HCT116 (cell line): ENCODE measurements at regions not wholly inside any gene's neighbourhood (a gene's known extent, or its start where the extent isn't known, plus 50 kb on each side); places are given as distances from the start of the nearest gene placed in this dataset.

Source experiments
- ATAC-seq: fragments of 200-7000 bp; cut with Tn5 transposase; 2 replicates; pipeline ENCODE4 v1.9.1; 2020; ENCODE audit warnings: mild to moderate bottlenecking, moderate library complexity
- BruUV-seq: library from RNA; stranded (reverse); fragments of 400-500 nt; replicated peaks from 2 replicates; lab custom pipeline; 2021; lab: Mats Ljungman, UMichigan
- CTCF ChIA-PET: fragments of 300-600 bp; sonication (Branson Sonifier 250); formaldehyde crosslinking; loops from one replicate; lab custom pipeline; 2021; ENCODE audit warnings: antibody characterized with exemption; lab: Charles Lee
- POLR2A ChIA-PET: fragments of 300-600, 350-600 bp; sonication (Branson Sonifier 250); formaldehyde crosslinking; loops from one replicate; lab custom pipeline; 2021; ENCODE audit warnings: antibody characterized with exemption; lab: Charles Lee
- RAD21 ChIA-PET, 2 experiments: fragments of 300-600 bp; sonication (Branson Sonifier 250); formaldehyde crosslinking; loops; one replicate each; lab custom pipeline; 2023; ENCODE audit warnings: low total read pairs in 2 of 2; ENCODE audit not compliant: uncharacterized antibody in 2 of 2, unreplicated experiment in 2 of 2, low non-redundant PET in 1 of 2; lab: Charles Lee
- DNase-seq: peaks from one replicate; pipeline ENCODE4 v3.0.0-alpha.2; 2010; ENCODE audit warnings: low read depth, low spot score
- H2AFZ ChIP-seq: fragments of 200-600 bp; shearing (Covaris generic), sonication (generic); 2 replicates; pipeline ENCODE4 v1.6.1; 2017; ENCODE audit warnings: low read depth, mixed run types, mixed read lengths, antibody characterized with exemption, low read length; ENCODE audit not compliant: poor library complexity, severe bottlenecking
- H3K27ac ChIP-seq: 2 replicates; pipeline ENCODE4 v1.5.1; 2012; ENCODE audit warnings: low read depth, low read length
- H3K27me3 ChIP-seq: fragments of 200-600 bp; sonication (generic); 2 replicates; pipeline ENCODE4 v1.6.1; 2016; ENCODE audit warnings: mixed run types, low read length, mixed read lengths; ENCODE audit not compliant: insufficient read depth
- H3K36me3 ChIP-seq, 2 experiments: fragments of 200-500 bp in 1 of 2; fragments of 200-600 bp in 1 of 2; sonication (Bioruptor generic) in 1 of 2; sonication (generic) in 1 of 2; 2 replicates each; pipeline versions ENCODE4 v1.5.1 to v1.6.1; 2014 to 2016; ENCODE audit warnings: low read length in 2 of 2, inconsistent platforms in 1 of 2, mixed read lengths in 1 of 2, mixed run types in 1 of 2; ENCODE audit not compliant: insufficient read depth in 2 of 2, control insufficient read depth in 1 of 2
- H3K4me1 ChIP-seq, 2 experiments: fragments of 200-600 bp in 1 of 2; sonication (generic) in 1 of 2; 2 replicates each; pipeline versions ENCODE4 v1.5.1 to v1.6.1; 2012 to 2017; ENCODE audit warnings: low read length in 2 of 2, inconsistent platforms in 1 of 2, mild to moderate bottlenecking in 1 of 2, mixed read lengths in 1 of 2, mixed run types in 1 of 2, moderate library complexity in 1 of 2; ENCODE audit not compliant: insufficient read depth in 2 of 2, control insufficient read depth in 1 of 2
- H3K4me2 ChIP-seq: fragments of 200-600 bp; sonication (generic); 2 replicates; pipeline ENCODE4 v1.6.1; 2017; ENCODE audit warnings: mixed run types, low read length, mixed read lengths
- H3K4me3 ChIP-seq, 2 experiments: fragments of 200-600 bp in 1 of 2; sonication (generic) in 1 of 2; replicated peaks in 1 of 2; 2 replicates each; pipeline ENCODE4 v1.5.1; 2011 to 2016; ENCODE audit warnings: low read length in 2 of 2, control low read depth in 1 of 2, low read depth in 1 of 2, mild to moderate bottlenecking in 1 of 2, mixed read lengths in 1 of 2, mixed run types in 1 of 2
- H3K79me2 ChIP-seq: fragments of 200-600 bp; sonication (generic); 2 replicates; pipeline ENCODE4 v1.6.1; 2017; ENCODE audit warnings: mild to moderate bottlenecking, mixed run types, low read length, moderate library complexity, mixed read lengths; ENCODE audit not compliant: insufficient read depth
- H3K9ac ChIP-seq: fragments of 200-600 bp; sonication (generic); 2 replicates; pipeline ENCODE4 v1.6.1; 2016; ENCODE audit warnings: low read length, mixed read lengths
- H3K9me2 ChIP-seq: fragments of 200-600 bp; sonication (generic), shearing (Covaris generic); 2 replicates; pipeline ENCODE4 v1.6.1; 2017; ENCODE audit warnings: mixed run types, mild to moderate bottlenecking, moderate library complexity; ENCODE audit not compliant: insufficient read depth
- H3K9me3 ChIP-seq, 2 experiments: fragments of 200-500 bp in 1 of 2; fragments of 200-600 bp in 1 of 2; sonication (Bioruptor generic) in 1 of 2; sonication (generic) in 1 of 2; 2 replicates each; pipeline ENCODE4 v1.6.1; 2014 to 2017; ENCODE audit warnings: low read length in 2 of 2, mixed read lengths in 2 of 2, inconsistent platforms in 1 of 2, low read depth in 1 of 2, mild to moderate bottlenecking in 1 of 2, mixed run types in 1 of 2, moderate library complexity in 1 of 2; ENCODE audit not compliant: control insufficient read depth in 1 of 2, insufficient read depth in 1 of 2
- H4K20me1 ChIP-seq: fragments of 200-600 bp; sonication (generic), shearing (Covaris generic); 2 replicates; pipeline ENCODE4 v1.6.1; 2017; ENCODE audit warnings: mixed run types, mild to moderate bottlenecking, moderate library complexity; ENCODE audit not compliant: insufficient read depth
- CBX3 ChIP-seq: IDR thresholded peaks from 2 replicates; pipeline ENCODE4 v1.6.1; 2012; ENCODE audit warnings: low read depth
- CEBPB ChIP-seq: IDR thresholded peaks from 2 replicates; pipeline ENCODE4 v1.6.1; 2012; ENCODE audit warnings: low read depth
- EGR1 ChIP-seq: IDR thresholded peaks from 2 replicates; pipeline ENCODE4 v1.6.1; 2012; ENCODE audit warnings: low read depth
- EZH2 ChIP-seq: fragments of 200-600 bp; sonication (generic); IDR thresholded peaks from 2 replicates; pipeline ENCODE4 v1.6.1; 2017; ENCODE audit warnings: antibody characterized with exemption, mixed run types
- EZH2phosphoT487 ChIP-seq: fragments of 200-600 bp; IDR thresholded peaks from 2 replicates; pipeline ENCODE4 v1.6.1; 2018; ENCODE audit warnings: antibody characterized with exemption, borderline replicate concordance
- JUND ChIP-seq: IDR thresholded peaks from 2 replicates; pipeline ENCODE4 v1.6.1; 2012
- MAX ChIP-seq: IDR thresholded peaks from 2 replicates; pipeline ENCODE4 v1.6.1; 2012
- RAD21 ChIP-seq: IDR thresholded peaks from 2 replicates; pipeline ENCODE4 v1.6.1; 2012; ENCODE audit warnings: low read depth, mild to moderate bottlenecking
- REST ChIP-seq: IDR thresholded peaks from 2 replicates; pipeline ENCODE4 v1.6.1; 2012; ENCODE audit warnings: low read depth
- SIN3A ChIP-seq: IDR thresholded peaks from 2 replicates; pipeline ENCODE4 v1.6.1; 2012; ENCODE audit warnings: low read depth
- SP1 ChIP-seq: IDR thresholded peaks from 2 replicates; pipeline ENCODE4 v1.6.1; 2012; ENCODE audit warnings: low read depth
- SRF ChIP-seq: IDR thresholded peaks from 2 replicates; pipeline ENCODE4 v1.6.1; 2012; ENCODE audit warnings: low read depth
- TCF7L2 ChIP-seq: IDR thresholded peaks from 2 replicates; pipeline ENCODE4 v1.7.0; 2011; ENCODE audit warnings: borderline replicate concordance, inconsistent platforms; ENCODE audit not compliant: insufficient read depth, insufficient read length; ENCODE audit errors: extremely low read depth
- YY1 ChIP-seq: IDR thresholded peaks from 2 replicates; pipeline ENCODE4 v1.6.1; 2011; ENCODE audit warnings: low read length, low read depth, moderate library complexity, mild to moderate bottlenecking; ENCODE audit not compliant: insufficient replicate concordance; ENCODE audit errors: extremely low read depth
- ZNF274 ChIP-seq: fragments of 200-500 bp; sonication (Bioruptor generic); IDR thresholded peaks from 2 replicates; pipeline ENCODE4 v1.6.1; 2014; ENCODE audit warnings: mild to moderate bottlenecking, low read depth, low read length, inconsistent platforms
- intact Hi-C: fragments of 100-400 bp; cut with micrococcal nuclease; formaldehyde crosslinking; loops from 2 replicates; pipeline ENCODE4 v1.10.0; 2022
- TF ChIP-seq, protein P1 (sequence below): IDR thresholded peaks from 2 replicates; pipeline ENCODE4 v1.6.1; 2012
- TF ChIP-seq, protein P2 (sequence below): IDR thresholded peaks from 2 replicates; pipeline ENCODE4 v1.6.1; 2011; ENCODE audit warnings: mild to moderate bottlenecking, low read length, moderate library complexity; ENCODE audit not compliant: insufficient replicate concordance; ENCODE audit errors: extremely low read depth

- intact Hi-C loops = no loop called here
- no peaks in the 10 kb centered on the region for H3K9me2 ChIP-seq
- POLR2A ChIA-PET = no interaction called here
- no peak for DNase-seq
- H2AFZ ChIP-seq = no peak overlapping the region
- TF ChIP-seq EZH2phosphoT487 (no peak), TCF7L2 (no peak)
- H3K27me3 ChIP-seq = no peaks in the 10 kb centered on the region
- H3K4me3 ChIP-seq = no peak overlapping the region
- no peaks in the 10 kb centered on the region for H3K9me3 ChIP-seq
- H3K9ac ChIP-seq = no peak overlapping the region
- H3K4me1 ChIP-seq = peaks cover 0 to 28% of the 10 kb centered on the region in 2 experiments; a peak in 1 of 4 replicates
- no TSS peak for BruUV-seq
- no peaks in the 10 kb centered on the region for H3K79me2 ChIP-seq
- H3K36me3 ChIP-seq = no peaks in the 10 kb centered on the region
- ATAC-seq = no peak
- CTCF ChIA-PET = no interaction called here
- no peaks in the 10 kb centered on the region for H4K20me1 ChIP-seq
- RAD21 ChIA-PET = no interaction called here
- H3K4me2 ChIP-seq = no peak overlapping the region
- H3K27ac ChIP-seq = no peak overlapping the region
Observed at GRCh38 chr13:44271915-44272341, 101.7 kb upstream of the SERP2 start.

DNA sequence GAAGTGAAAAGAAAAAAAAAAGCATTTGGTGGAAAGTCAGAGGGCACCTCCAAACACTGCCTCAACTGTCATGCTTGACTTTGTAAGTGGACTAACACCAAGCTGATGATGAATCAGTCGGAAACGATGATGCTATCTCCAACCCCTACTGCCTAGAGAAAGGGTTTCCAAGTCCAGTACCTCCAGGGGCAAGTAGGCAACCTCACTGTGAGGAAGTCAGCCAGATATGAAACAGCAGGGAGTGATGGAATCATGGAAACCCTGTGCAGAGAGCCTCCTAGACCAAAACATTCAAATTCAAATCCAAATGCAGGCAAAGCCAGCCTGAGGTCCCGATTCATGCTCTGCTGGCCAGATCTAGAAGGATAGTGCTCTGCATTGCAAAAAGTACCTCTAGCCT is 100.9 kb upstream of the SERP2 start:
- H3K4me1 ChIP-seq = peaks cover 0 to 28% of the 10 kb centered on the region in 2 experiments; a peak in 1 of 4 replicates
- no peaks in the 10 kb centered on the region for H3K9me3 ChIP-seq
- intact Hi-C loops = no loop called here
- no peak overlapping the region for H3K9ac ChIP-seq
- no peaks in the 10 kb centered on the region for H3K36me3 ChIP-seq
- no peaks in the 10 kb centered on the region for H3K79me2 ChIP-seq
- no peak for DNase-seq
- POLR2A ChIA-PET = no interaction called here
- no peak for ATAC-seq
- H3K4me2 ChIP-seq = no peak overlapping the region
- no peaks in the 10 kb centered on the region for H3K27me3 ChIP-seq
- H2AFZ ChIP-seq = no peak overlapping the region
- CTCF ChIA-PET = no interaction called here
- no peaks in the 10 kb centered on the region for H3K9me2 ChIP-seq
- no peak overlapping the region for H3K4me3 ChIP-seq
- H4K20me1 ChIP-seq = no peaks in the 10 kb centered on the region
- RAD21 ChIA-PET = no interaction called here
- H3K27ac ChIP-seq = no peak overlapping the region
- no TSS peak for BruUV-seq
- no peak for TF ChIP-seq JUND
- no peak for TF ChIP-seq RAD21
- no peak for TF ChIP-seq YY1
- TF ChIP-seq CEBPB = no peak
- TF ChIP-seq REST = no peak
- TF ChIP-seq SRF = no peak
- TF ChIP-seq, protein P1, sequence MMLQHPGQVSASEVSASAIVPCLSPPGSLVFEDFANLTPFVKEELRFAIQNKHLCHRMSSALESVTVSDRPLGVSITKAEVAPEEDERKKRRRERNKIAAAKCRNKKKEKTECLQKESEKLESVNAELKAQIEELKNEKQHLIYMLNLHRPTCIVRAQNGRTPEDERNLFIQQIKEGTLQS = no peak
- no peak for TF ChIP-seq SP1
- no peak for TF ChIP-seq EZH2
- no peak for TF ChIP-seq EGR1
- TF ChIP-seq, protein P2, sequence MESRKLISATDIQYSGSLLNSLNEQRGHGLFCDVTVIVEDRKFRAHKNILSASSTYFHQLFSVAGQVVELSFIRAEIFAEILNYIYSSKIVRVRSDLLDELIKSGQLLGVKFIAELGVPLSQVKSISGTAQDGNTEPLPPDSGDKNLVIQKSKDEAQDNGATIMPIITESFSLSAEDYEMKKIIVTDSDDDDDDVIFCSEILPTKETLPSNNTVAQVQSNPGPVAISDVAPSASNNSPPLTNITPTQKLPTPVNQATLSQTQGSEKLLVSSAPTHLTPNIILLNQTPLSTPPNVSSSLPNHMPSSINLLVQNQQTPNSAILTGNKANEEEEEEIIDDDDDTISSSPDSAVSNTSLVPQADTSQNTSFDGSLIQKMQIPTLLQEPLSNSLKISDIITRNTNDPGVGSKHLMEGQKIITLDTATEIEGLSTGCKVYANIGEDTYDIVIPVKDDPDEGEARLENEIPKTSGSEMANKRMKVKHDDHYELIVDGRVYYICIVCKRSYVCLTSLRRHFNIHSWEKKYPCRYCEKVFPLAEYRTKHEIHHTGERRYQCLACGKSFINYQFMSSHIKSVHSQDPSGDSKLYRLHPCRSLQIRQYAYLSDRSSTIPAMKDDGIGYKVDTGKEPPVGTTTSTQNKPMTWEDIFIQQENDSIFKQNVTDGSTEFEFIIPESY = no peak
- no peak for TF ChIP-seq MAX
- TF ChIP-seq ZNF274 = no peak
- TF ChIP-seq CBX3 = no peak
- TF ChIP-seq SIN3A = no peak
